Progenitor cell of endocrine pancreas (in vitro differentiated cells): ENCODE measurements at regions not wholly inside any gene's neighbourhood (a gene's known extent, or its start where the extent isn't known, plus 50 kb on each side); places are given as distances from the start of the nearest gene placed in this dataset.
A peak's percentile ranks its signal among the peaks of the same experiment; 100 is the strongest.

Experiments used
- DNase-seq: peaks from one replicate; pipeline ENCODE4 v3.0.0; 2021; ENCODE audit warnings: low spot score; ENCODE audit not compliant: unreplicated experiment
- H3K27ac Mint-ChIP-seq: 2 replicates; pipeline ENCODE4 v1.8.0; 2021; ENCODE audit warnings: mild to moderate bottlenecking, moderate library complexity, mixed read lengths
- H3K27me3 Mint-ChIP-seq: 2 replicates; pipeline ENCODE4 v1.8.0; 2021; ENCODE audit warnings: mixed read lengths
- H3K36me3 Mint-ChIP-seq: 2 replicates; pipeline ENCODE4 v1.8.0; 2022; ENCODE audit warnings: mixed read lengths; ENCODE audit not compliant: insufficient read depth
- H3K4me1 Mint-ChIP-seq: 2 replicates; pipeline ENCODE4 v1.8.0; 2021; ENCODE audit warnings: low read depth, mixed read lengths
- H3K4me3 Mint-ChIP-seq: 2 replicates; pipeline ENCODE4 v1.8.0; 2021; ENCODE audit warnings: low read depth, mild to moderate bottlenecking, moderate library complexity, mixed read lengths
- H3K9me3 Mint-ChIP-seq: 2 replicates; pipeline ENCODE4 v1.8.0; 2021; ENCODE audit warnings: low read depth, mixed read lengths
- TF ChIP-seq, protein P1 (sequence below): fragments of 200-600 bp; sonication (generic); IDR thresholded peaks from one replicate; pipeline ENCODE4 v1.5.0; 2021; ENCODE audit warnings: antibody characterized with exemption, mild to moderate bottlenecking; ENCODE audit not compliant: unreplicated experiment

DNA sequence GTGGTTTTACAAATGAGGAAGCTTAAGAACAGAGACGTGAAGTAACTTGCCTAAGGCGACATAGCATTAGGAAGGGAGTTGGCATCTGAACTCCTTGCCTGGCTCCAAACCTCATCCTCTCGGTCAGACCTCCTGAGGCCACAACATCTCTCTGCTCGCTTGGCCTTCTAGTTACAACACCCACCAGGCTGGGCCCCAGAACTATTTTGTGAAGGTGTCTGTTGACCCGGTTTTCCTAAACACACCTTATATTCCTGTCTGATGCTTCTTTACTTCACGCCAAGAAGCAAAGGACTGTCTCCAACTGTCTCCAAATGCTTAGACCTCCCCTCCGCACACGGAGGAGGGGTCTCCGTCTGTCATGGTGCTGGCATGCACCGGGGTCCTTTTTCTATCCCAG, 326.6 kb downstream of the THBS2 start:
- peaks cover 8% of the 10 kb centered on the region for H3K9me3 Mint-ChIP-seq
- no peak overlapping the region for H3K27ac Mint-ChIP-seq
- TF ChIP-seq, protein P1, sequence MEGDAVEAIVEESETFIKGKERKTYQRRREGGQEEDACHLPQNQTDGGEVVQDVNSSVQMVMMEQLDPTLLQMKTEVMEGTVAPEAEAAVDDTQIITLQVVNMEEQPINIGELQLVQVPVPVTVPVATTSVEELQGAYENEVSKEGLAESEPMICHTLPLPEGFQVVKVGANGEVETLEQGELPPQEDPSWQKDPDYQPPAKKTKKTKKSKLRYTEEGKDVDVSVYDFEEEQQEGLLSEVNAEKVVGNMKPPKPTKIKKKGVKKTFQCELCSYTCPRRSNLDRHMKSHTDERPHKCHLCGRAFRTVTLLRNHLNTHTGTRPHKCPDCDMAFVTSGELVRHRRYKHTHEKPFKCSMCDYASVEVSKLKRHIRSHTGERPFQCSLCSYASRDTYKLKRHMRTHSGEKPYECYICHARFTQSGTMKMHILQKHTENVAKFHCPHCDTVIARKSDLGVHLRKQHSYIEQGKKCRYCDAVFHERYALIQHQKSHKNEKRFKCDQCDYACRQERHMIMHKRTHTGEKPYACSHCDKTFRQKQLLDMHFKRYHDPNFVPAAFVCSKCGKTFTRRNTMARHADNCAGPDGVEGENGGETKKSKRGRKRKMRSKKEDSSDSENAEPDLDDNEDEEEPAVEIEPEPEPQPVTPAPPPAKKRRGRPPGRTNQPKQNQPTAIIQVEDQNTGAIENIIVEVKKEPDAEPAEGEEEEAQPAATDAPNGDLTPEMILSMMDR = no peak
- H3K27me3 Mint-ChIP-seq = no peaks in the 10 kb centered on the region
- H3K4me1 Mint-ChIP-seq = no peaks in the 10 kb centered on the region
- H3K4me3 Mint-ChIP-seq = no peak overlapping the region
- no peak for DNase-seq
- H3K36me3 Mint-ChIP-seq = no peaks in the 10 kb centered on the region

DNA sequence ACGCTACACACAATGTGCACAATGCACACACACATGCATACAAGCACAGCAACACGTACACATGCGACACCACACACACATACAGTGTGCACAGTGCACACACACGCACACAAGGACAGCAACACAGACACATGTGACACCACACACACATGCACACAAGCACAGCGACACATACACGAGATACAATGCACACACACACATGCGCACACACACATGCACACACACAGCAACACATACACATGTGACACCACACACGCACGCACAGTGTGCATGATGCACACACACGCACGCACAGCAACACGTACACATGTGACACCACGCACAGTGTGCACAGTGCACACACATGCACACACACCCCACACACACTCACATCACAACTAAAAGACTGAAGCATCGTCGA, 327.3 kb downstream of the THBS2 start:
- no peak for DNase-seq
- TF ChIP-seq, protein P1 = no peak
- Mint-ChIP-seq H3K27ac (no peak overlapping the region), H3K4me3 (no peak overlapping the region), H3K9me3 (peaks cover 8% of the 10 kb centered on the region), H3K4me1 (no peaks in the 10 kb centered on the region), H3K36me3 (no peaks in the 10 kb centered on the region), H3K27me3 (no peaks in the 10 kb centered on the region)

DNA sequence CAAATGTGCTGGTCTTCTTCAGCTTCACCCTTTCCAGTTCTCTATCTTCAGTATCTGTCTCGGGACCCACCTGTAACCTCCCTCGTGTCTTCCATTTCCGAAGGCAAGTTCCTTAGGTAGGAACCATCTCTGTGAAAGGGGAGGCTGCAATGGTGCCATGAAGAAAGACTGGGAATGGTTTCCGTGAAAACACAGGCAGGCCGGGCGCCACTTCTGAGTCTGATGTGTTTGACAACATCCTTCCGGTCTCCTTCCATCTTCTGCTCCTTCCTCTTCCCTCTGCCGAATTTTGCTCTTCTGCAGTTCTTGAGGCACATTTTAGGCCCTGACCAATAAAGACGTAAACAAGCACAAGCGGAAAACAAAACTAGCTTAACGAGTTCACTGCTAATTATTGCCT, 328.0 kb downstream of the THBS2 start:
- Mint-ChIP-seq H3K36me3 (no peaks in the 10 kb centered on the region), H3K4me1 (no peaks in the 10 kb centered on the region), H3K4me3 (no peak overlapping the region), H3K27ac (no peak overlapping the region), H3K27me3 (no peaks in the 10 kb centered on the region), H3K9me3 (peaks cover 5% of the 10 kb centered on the region)
- no peak for DNase-seq
- TF ChIP-seq, protein P1 = no peak

DNA sequence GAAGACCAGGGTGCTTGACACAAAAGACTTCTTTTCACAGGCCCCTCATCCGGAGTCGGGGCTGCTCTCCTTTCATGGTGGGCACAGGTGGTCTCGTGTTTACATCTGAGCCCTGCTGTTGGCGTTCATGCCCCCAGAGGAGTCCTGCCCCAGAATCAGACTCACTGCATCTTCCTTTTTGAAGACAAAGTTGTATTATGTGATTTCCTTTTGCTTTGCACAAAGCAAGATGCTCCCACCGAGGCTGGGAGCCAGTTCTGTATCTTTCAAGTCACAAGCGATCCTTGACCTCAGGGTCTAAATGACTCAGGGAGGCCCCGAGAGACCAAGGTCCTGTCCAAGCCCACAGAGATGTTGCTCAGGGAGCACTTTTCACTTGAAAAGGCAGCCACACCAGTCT, 330.5 kb downstream of the THBS2 start:
- Mint-ChIP-seq H3K36me3 (no peaks in the 10 kb centered on the region), H3K4me1 (peaks cover 3% of the 10 kb centered on the region), H3K4me3 (no peak overlapping the region), H3K27me3 (no peaks in the 10 kb centered on the region), H3K9me3 (no peaks in the 10 kb centered on the region), H3K27ac (no peak overlapping the region)
- no peak for DNase-seq
- TF ChIP-seq, protein P1 = no peak

DNA sequence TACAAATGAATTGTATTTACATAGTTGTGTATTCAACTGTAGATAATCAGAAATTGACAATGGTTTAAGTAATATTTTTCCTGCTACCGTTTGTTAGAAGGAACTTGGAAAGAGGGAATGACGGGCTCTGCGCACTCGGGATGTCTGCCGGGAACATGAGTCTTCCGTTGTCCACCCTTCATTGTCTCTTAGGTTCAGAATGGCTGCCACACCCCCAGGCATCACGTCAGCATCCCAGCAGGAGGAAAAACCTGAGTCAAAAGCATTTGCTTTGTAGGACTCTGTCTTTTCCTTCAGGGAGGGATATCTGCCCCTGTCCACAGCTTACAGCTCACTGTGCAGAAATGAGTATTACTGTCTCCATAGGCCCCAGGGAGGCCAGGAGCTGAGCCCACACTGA, 331.2 kb downstream of the THBS2 start:
- H3K4me1 Mint-ChIP-seq = peaks cover 3% of the 10 kb centered on the region
- no peak for DNase-seq
- no peak overlapping the region for H3K4me3 Mint-ChIP-seq
- H3K27me3 Mint-ChIP-seq = no peaks in the 10 kb centered on the region
- H3K9me3 Mint-ChIP-seq = no peaks in the 10 kb centered on the region
- no peak overlapping the region for H3K27ac Mint-ChIP-seq
- TF ChIP-seq, protein P1 = no peak
- no peaks in the 10 kb centered on the region for H3K36me3 Mint-ChIP-seq

DNA sequence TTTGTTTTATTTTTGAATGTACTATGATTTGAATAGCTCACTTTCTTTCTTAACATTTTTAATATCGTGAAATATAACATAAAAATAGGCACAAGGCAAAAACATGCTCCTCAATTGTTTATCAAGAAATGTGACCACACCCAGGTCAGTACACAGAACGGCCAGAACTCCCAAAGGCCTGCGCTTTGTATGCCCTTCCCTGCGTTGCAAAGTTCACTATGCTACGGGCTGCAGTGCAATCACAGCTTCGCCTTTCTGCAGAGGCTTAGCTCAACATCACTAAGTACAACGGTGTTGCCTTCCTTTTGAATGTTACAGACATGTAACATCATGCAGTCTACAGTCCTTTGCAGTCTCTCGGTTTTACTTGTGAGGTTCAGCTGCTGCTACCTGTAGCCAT, 333.4 kb downstream of the THBS2 start:
- Mint-ChIP-seq H3K27me3 (no peaks in the 10 kb centered on the region), H3K36me3 (no peaks in the 10 kb centered on the region), H3K27ac (peak overlapping the region; percentile 35), H3K9me3 (no peaks in the 10 kb centered on the region), H3K4me3 (no peak overlapping the region), H3K4me1 (peaks cover 9% of the 10 kb centered on the region)
- TF ChIP-seq, protein P1 = no peak
- no peak for DNase-seq
